ENCODE measurements at regions not wholly inside any gene's neighbourhood (a gene's known extent, or its start where the extent isn't known, plus 50 kb on each side); places are given as distances from the start of the nearest gene placed in this dataset.
"Not testable (repeated sequence)": the region's sequence is repeated elsewhere in the genome, so short reads cannot be mapped to it uniquely, and the experiment has no call there.

DNA sequence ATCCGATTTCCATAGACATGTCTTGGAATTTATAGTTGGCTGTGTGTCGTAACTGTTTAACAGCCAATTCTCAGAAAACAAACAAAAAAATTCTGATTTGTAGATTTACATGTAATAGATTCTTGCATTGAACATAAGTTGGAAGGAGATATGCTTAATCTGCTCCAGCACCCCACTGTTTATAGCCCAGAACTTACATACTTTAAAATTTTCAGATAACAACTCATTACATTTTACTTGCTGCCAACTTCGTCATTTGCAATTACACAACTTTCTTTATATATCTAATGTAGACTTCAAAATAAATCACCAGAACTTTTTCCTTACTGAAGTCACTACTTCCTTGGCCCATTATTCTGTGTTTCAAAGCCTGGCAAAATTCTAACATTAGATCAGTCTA, 472.3 kb upstream of the EYS start:
- no peak for DNase-seq

DNA sequence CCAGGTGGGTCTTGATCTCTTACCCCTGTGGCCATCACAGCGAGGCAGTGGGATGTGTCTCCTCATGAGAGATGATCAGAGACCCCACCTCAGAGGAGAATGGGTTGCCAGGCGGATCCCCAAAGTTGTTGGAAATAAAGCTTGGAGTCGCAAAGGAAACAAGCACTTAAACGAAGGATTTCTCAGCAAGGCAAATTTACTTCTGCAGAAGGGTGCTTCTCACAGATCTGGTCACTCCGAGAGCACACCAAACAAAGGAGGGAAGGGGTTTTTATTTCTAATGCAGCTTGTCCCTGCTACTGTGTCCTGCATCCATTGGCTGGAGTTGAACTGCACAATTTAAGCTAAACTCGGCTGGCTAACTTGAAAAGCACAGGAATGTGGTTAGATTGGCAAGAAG, 466.6 kb upstream of the EYS start:
- DNase-seq: no peak

DNA sequence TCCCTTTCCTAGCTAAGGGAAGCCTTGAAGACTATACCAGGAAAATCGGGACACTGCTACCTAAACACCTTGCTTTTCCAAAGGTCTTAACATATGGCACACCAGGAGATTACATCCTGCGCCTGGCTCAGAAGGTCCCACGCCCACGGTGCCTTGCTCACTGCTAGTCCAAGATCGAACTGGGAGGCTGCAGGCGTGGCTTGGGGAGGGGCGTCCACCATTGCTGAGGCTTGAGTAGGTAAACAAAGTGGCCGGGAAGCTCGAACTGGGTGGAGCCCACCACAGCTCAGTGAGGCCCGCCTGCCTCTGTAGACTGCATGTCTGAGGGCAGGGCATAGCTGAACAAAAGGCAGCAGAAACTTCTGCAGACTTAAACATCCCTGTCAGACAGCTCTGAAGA, 459.7 kb upstream of the EYS start:
- DNase-seq: not testable (repeated sequence)

DNA sequence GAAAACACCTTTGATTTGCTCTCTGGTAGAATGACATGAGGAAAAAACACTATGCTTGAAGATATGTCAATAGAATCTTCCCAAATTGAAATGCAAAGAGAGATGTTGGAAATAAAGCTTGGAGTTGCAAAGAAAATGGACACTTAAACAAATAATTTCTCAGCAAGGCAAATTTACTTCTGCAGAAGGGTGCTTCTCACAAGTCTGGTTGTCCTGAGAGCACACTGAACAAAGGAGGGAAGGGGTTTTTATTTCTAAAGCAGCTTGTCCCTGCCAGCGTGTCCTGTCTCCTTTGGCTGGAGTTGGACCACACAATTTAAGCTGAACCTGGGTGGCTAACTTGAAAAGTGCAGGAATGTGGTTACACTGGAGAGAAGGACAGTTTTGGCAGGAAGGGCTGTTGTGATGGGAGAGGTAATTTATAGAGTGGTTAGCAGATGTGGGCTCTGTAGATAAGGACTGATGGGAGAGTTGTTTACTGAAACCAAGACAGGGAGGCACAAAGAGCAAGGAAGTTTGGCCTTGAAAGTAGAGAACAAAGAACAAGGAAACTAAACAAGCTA, 454.6 kb upstream of the EYS start:
- DNase-seq: no peak

DNA sequence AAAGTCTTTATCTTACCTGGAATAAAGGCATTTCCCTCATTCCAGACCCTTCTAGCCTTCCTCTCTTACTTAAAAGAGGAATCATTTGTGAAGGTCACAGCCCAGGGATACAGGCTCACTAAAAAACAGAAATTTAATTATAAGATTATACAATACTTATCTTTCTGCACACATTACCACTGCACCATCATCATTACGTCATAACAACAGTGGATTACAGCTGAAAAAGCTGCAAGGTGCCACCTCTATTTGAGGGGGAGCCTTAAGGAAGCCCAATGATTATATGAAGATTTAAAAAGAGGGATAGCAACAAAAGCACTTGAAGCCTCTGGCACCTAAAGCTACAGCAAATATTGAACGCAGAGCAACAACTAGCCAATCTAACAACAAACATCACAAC, 452.9 kb upstream of the EYS start:
- DNase-seq: no peak

DNA sequence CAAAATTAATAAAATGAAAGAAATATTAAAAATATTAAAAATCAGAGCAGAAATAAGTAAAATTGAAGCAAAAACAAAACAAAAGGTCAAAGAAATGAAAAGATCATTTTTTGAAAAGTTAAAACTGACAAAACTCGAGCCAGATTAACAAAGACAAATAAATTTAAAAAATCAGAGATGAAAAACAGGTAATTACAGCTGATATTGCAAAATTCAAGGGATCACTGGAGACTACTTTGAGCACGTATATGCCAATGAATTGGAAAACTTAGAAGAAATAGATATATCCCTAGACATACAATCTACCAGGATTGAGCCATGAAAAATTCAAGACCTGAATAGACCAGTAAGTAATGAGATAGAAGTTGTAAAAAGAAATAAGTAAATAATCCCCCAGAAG, 446.2 kb upstream of the EYS start:
- DNase-seq: no peak

DNA sequence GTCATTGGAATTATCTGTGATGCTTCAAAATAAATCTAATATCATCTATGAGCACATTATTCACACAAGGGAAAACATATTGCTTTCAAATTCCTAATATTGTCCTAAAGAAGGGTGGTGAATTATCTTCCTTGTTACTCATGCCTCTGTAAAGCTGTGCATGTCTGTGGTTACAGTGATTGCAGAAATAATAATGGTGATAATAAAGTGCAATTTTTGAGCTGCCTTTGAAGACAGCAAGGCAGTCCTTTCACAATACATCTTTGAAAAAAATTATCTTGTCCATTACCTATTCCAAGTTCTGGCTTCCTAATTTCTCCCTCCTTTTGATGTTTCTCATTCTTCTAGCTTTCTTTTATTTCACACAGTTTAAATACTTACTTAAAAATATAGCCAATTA, 442.1 kb upstream of the EYS start:
- no peak for DNase-seq

DNA sequence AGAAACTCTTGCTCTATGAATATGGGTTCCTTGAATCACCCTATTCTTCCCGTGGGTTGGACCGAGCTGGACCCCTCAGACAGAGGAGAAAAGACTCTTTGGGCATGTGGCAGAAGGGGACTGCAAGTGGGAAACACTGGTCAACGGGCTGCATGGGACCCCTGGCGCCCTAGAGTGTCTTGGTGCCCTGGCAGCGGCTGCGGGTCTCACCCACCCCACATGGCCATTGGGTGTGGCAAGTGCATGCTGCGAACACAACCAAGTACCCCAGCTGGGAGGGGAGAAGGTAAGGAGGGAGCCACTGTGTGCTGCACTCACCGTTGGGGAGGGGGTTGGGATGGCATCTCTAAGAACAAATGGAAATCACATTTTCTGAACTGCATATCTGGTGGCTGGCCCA, 438.8 kb upstream of the EYS start:
- no peak for DNase-seq

DNA sequence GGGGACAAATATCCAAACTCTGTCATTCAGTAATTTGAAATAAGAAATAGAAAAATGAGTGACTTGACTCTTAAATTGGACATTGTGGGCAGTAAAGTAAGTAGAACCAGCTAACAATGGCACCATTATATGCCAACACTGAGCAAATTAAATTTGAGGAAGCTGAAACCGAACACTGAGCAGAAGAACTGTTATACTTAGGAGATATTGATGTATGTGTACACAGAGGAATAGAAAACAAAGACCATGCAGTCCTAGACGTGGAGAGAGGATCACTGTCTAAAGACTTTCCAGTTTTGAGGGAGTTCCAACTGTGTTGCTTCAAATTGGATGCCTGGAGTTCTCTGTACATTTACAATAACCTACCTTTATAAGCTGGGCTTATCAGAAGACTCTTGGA, 427.0 kb upstream of the EYS start:
- no peak for DNase-seq

DNA sequence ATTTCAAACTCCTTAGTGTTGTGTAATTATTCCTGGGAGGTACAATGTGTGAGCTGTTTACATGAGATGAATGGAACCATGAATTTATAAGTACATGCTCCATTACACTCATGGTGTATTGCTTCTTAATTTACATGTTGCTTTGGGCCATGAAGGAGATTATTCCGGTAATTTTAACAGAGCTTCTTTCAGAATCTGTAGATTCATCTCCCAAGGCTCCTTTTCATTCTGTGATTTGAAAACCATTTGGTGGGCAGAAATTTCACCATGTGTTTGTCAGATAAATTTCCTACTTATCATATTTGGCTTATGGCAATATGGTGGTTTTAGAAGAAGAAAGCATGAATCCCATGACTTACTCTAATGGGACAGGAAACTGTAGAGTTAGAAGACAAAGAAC, 421.6 kb upstream of the EYS start:
- no peak for DNase-seq

DNA sequence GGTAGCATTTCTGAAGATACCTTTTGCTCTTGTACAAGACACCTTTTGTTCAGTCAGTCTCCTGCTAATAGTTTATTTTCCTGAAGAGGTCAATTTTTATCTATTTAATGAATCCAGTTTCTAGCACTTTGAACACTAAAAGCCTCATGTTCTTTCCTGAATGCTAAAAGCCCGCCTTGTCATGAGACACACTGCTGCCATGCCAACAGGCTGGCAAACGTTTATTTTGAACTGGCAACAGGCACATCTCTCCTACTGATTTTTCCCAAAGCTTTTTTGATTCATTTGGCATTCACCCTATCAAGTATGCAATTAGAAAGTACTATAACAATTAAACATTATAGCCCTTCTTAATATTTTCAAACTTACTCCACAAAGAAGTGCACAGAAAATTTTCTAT, 421.2 kb upstream of the EYS start:
- DNase-seq: peak in 15 of 56 donors; percentile 2 to 65 (median 12)

DNA sequence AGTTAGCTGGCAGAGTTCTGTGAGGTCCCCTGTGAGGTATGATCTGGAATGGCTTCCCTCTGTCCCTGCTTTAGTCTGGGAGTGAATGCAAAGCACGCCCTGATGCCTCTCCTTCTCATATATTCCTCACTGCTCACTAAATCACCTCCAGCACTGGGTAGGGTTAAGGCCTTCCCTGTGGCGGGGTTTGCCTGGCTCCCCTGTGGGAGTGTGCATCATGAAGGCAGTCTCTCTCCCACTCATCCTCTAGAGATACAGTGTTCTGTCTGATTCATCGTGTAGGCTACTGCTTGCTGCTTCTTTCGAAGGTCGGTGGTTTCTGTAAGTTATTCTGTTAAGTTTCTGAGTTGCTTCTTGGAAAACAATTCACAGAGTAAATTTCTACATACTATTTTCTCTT, 420.0 kb upstream of the EYS start:
- peak in 7 of 56 donors; percentile 2 to 16 (median 8) for DNase-seq

DNA sequence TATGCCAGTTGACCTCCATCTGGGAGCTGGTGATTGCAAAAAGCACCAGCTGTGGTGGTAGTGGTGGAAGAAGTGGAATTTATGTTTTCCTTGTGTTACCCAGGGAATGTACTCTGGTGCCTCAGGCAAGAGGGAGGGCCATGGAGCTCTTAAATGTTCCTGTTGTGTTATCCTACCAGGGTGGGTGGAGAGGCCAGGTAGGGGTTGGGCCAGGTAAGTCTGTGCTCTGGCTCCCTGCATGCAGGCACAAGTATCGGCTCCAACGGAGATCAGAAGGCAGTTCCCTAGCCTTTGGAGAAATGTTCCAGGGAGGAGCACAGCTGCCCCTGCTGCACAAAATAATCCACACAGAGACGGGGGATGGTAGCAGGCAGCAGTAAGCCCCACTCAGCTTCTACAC, 419.3 kb upstream of the EYS start:
- no peak for DNase-seq

DNA sequence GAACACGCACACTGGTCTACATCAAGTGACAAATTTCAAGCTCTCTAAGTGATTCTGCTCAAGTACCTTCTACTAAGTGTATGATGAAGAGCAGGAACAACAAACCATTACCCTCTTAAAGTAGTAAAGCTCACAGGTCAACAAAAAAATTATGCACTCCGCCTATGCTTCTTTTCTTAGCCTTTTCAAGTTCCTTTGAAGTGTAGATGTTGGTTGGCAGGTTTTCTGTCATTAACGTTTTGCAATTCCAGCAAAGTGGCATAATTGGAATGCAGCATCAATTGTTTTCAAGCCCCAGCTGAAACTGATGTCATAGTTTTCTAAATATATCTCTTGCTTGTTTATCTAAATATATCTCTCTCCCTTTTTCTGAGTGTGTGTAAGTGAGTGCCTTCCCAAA, 396.9 kb upstream of the EYS start:
- DNase-seq: no peak

DNA sequence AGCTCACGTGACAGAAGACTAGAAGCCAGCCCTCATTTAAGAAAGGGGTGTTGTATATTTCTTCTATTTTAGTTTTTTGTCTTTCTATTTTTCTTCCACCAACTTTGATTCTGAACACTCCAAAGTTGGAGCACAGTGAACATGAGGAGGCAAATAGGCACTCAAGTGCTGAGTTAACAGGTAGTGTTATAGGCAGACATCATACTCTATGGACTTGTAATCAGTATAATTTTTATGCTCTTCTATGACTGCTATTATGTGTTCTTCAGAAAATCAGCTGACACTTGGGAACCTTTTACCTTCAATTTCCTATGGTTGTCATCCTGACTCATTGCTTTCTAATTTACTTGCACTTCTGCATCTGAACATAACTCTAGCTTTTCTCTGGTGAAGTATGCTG, 396.3 kb upstream of the EYS start:
- no peak for DNase-seq

DNA sequence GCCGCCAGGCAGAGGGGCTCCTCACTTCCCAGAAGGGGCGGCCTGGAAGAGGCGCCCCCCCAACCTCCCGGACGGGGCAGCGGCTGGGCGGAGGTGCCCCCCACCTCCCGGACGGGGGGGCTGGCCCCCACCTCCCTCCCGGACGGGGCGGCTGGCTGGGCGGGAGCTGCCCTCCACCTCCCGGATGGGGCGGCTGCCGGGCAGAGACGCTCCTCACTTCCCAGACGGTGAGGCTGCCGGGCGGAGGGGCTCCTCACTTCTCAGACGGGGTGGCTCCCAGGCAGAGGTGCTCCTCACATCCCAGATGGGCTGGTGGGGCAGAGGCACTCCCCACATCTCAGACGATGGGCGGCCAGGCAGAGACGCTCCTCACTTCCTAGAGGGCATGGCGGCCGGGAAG, 389.7 kb upstream of the EYS start:
- DNase-seq: no peak

DNA sequence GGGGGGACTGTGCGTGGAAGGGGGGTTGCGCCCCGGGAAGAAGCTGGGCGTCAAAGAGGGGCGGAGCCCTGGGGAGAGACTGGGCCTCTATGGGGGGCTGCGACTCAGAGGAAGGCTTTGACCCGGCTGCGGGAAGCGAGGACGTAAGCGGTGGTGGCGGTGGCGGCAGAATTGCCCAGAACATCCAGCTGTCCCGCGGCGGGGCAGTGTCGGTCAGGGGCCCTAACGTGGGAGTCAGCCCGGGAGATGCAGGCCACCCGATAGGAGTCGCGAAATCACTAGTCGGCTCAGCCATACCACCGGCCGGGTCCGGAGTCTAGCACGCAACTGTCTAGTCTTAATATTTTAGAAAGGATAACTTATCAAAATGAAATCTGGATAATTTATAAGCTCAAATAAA, 387.6 kb upstream of the EYS start:
- DNase-seq: no peak

DNA sequence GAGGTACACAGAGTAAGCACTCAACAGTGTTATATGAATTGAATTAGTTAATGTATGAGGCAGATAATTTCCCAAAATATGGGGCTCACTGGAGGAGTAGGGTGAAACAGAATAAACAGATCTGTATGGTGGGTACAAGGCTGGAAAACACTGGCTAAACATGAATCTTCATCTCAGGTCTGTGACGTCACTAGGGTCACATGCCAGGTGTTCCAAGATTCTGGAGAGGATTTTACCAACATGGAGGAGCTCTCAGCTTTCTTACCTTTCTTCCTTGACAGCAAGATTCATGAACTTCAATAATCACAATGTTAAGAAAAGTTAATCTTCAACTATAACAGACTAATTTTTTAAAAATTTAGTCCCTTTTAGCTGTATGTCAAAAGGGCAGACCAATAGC, 385.3 kb upstream of the EYS start:
- not testable (repeated sequence) for DNase-seq

DNA sequence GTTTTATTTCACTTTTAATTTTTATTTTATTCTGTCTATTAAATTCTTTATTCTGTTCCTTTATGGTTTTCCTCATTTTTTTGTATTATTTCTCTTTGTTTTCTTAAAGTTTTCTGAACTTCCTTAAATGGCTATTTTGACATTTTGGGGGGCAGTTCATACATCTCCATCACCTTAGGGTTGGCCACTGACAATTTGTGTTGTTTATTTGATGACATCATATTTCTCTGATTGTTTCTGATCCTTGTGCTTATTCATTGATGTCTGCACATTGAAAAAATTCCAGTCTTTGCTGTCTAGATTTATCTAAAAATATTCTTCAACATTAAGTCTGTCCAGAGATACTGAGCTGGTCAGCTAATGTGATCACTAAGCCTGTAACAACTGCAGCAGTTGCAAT, 379.5 kb upstream of the EYS start:
- DNase-seq: no peak

DNA sequence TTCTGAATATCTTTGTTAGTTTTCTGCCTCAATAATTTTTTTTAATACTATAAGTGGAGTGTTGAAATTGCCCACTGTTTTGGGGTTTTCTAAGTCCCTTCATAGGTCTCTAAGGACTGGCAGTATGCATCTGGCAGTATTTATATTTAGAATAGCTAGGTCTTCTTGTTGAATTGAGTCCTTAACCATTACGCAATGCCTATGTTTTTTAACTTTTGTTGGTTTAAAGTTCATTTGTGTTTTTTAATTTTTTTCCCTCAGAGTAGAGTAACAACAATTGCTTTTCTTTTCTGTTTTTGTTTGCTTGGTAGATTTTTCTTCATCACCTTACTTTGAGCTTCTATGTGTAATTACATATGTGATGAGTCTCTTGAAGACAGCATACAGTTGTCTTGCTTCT, 375.9 kb upstream of the EYS start:
- DNase-seq: no peak

DNA sequence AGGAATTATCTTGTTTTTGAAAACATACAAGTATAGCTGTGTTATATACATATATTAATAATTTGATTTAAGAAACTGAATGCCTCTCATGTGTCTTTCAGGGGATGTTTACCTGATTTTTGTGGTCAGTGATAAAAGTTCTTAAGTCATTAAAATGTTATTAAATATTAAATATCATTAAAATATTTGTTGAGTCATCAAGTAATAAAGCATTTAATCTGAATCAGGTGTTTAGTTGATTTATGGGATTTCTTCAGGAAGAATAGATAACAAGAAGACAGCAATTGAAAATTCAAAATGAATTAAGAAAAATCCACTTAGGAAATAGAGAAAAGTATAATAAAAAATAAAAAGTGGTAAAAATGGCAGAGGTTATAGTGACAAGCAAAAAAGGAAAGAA, 361.9 kb upstream of the EYS start:
- DNase-seq: no peak

DNA sequence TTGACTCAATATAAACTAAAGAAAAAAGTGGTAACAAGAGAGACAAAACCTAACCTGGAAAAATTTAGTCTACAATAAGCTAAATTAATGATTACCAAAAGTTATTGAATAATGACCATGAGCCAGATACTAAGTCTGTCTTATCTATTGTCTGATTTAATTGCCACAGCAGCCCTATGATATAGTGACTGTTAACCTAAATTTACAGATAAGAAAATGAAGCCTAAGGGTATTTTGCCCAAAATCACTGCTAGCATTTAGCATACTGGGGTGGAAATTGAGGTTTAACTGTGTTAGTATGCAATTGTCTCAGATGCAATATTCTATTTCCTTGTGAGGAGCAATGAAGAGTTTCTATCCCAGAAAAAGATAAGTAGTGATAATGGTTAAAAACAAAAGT, 361.0 kb upstream of the EYS start:
- DNase-seq: no peak

DNA sequence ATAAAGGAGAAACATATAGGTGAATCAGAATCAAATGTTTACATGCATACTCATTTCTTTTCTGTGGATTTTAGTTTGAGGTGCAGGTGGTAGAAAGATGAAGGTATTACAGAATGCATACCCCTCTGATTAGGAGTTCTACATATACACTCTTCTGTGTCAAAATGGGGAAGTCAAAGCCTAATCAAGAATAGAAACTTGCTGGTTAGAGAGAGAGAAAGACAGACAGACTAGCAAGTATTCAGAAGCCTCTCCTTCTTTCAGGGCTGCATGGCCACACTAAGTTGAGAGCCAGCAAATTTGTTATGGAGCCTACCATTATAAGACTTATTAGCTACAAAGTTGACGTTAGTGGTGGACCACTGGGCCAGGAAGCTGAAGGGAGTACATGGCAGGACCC, 358.3 kb upstream of the EYS start:
- DNase-seq: no peak

DNA sequence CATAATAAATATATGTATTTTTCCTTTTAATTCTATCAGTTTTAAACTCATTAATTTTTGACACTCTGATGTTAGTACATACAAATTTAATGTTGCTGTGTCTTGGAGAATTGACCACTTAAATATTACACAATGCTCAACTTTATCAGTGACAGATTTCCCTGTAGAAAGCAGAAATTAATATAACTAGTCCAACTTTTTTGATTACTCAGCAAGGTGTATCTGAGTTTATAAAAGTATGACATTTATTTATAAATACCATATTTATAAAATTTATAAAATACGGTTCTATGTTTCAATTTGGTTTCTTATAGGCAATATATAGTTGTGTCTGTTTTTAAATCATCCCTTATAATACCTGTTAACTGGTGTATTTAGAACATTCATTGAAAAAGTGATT, 350.0 kb upstream of the EYS start:
- DNase-seq: no peak

DNA sequence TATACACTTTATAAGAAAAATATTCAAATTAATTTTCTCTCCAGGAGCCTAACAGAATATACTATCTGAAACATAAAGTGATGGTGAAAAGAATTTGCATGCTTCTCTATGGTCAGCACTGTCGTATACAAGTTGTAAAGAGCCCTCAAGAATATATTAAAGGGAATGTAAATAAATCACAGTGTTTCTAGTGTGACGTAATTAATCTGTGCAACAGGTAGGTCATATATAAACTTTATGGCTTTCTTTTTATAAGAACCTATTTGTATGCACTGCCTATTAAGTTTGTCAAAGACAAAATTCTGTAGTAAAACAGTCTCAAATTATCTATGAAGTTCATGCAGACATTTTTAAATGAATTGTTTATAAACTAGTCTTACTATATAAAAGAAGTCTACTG, 347.9 kb upstream of the EYS start:
- no peak for DNase-seq

All from nucleus accumbens (tissue), 56 donors.